K562 (cell line): ENCODE measurements at regions not wholly inside any gene's neighbourhood (a gene's known extent, or its start where the extent isn't known, plus 50 kb on each side); places are given as distances from the start of the nearest gene placed in this dataset. TPM values are rescaled to one million over a fixed set of nuclear protein-coding genes. Genes with fewer than 3 reads are reported as not detected.
"Not testable (repeated sequence)": the region's sequence is repeated elsewhere in the genome, so short reads cannot be mapped to it uniquely, and the experiment has no call there.

ENCODE experiments used
- ATAC-seq: fragments of 200-7000 bp; cut with Tn5 transposase; 3 replicates; pipeline ENCODE4 v1.9.1; 2020; ENCODE audit warnings: moderate library complexity
- BruUV-seq: library from RNA; stranded (reverse); fragments of 400-500 nt; replicated peaks from 2 replicates; lab custom pipeline; 2021; lab: Mats Ljungman, UMichigan
- CTCF ChIA-PET: fragments of 300-600 bp; formaldehyde crosslinking; extraction: SDS; loops from one replicate; lab custom pipeline; 2021; ENCODE audit warnings: low intra/inter-chr PET ratio; lab: Yijun Ruan, JAX
- POLR2A ChIA-PET: fragments of 300-600, 350-650 bp; sonication (Branson Sonifier 250); formaldehyde crosslinking; extraction: SDS; loops from one replicate; lab custom pipeline; 2021; ENCODE audit warnings: antibody characterized with exemption, inconsistent platforms; lab: Yijun Ruan, JAX
- DNase-seq, 4 experiments: peaks; one replicate each; pipeline versions ENCODE4 v3.0.0 to v3.0.0-alpha.2; 2011 to 2018; ENCODE audit warnings: low spot score in 3 of 4, mixed read lengths in 3 of 4; ENCODE audit errors: extremely low read depth in 1 of 4
- FAIRE-seq: peaks from 2 replicates; lab custom pipeline; 2011; peaks lifted over from hg19 to GRCh38; lab: Jason Lieb, UNC
- H2AFZ ChIP-seq: 2 replicates; pipeline ENCODE4 v1.6.0; 2011; ENCODE audit warnings: low read depth, low read length, control low read depth, inconsistent platforms
- H3K27ac ChIP-seq: fragments of 200-600 bp; 3 replicates; pipeline ENCODE4 v1.8.0; 2011; ENCODE audit warnings: low read depth, mild to moderate bottlenecking, control low read depth, inconsistent platforms, low read length, moderate library complexity, mixed read lengths; ENCODE audit errors: extremely low read depth
- H3K27me3 ChIP-seq, 2 experiments: fragments of 300-600 bp in 1 of 2; 2 replicates in 1 of 2; 3 replicates in 1 of 2; pipeline versions ENCODE4 v1.6.0 to v1.8.0; 2011; ENCODE audit warnings: inconsistent platforms in 2 of 2, low read length in 2 of 2, mild to moderate bottlenecking in 1 of 2, mixed read lengths in 1 of 2, moderate library complexity in 1 of 2; ENCODE audit not compliant: control insufficient read depth in 2 of 2, insufficient read depth in 2 of 2
- H3K36me3 ChIP-seq: fragments of 300-600 bp; 3 replicates; pipeline ENCODE4 v1.8.0; 2011; ENCODE audit warnings: mild to moderate bottlenecking, low read length, inconsistent platforms; ENCODE audit not compliant: control insufficient read depth, insufficient read depth
- H3K4me1 ChIP-seq, 2 experiments: fragments of 200-600 bp in 1 of 2; replicated peaks in 1 of 2; 2 replicates in 1 of 2; 3 replicates in 1 of 2; pipeline versions ENCODE4 v1.5.1 to v1.8.0; 2011; ENCODE audit warnings: inconsistent platforms in 2 of 2, low read length in 2 of 2, mild to moderate bottlenecking in 1 of 2, mixed read lengths in 1 of 2, moderate library complexity in 1 of 2; ENCODE audit not compliant: control insufficient read depth in 2 of 2, insufficient read depth in 2 of 2
- H3K4me2 ChIP-seq: 2 replicates; pipeline ENCODE4 v1.6.1; 2011; ENCODE audit warnings: low read length, control low read depth, inconsistent platforms, mixed read lengths; ENCODE audit not compliant: insufficient read depth
- H3K4me3 ChIP-seq: fragments of 200-600 bp; sonication (generic), shearing (Covaris generic); 2 replicates; pipeline ENCODE4 v1.5.1; 2016; ENCODE audit warnings: control low read depth, inconsistent platforms
- H3K79me2 ChIP-seq: fragments of 200-600 bp; 3 replicates; pipeline ENCODE4 v1.8.0; 2011; ENCODE audit warnings: low read length, inconsistent platforms; ENCODE audit not compliant: control insufficient read depth, insufficient read depth
- H3K9ac ChIP-seq, 2 experiments: 2 replicates each; pipeline versions ENCODE4 v1.6.0 to v1.6.1; 2011; ENCODE audit warnings: low read depth in 2 of 2, low read length in 2 of 2, control low read depth in 1 of 2, inconsistent platforms in 1 of 2, mild to moderate bottlenecking in 1 of 2, mixed read lengths in 1 of 2; ENCODE audit not compliant: insufficient read depth in 1 of 2
- H3K9me1 ChIP-seq: one replicate; pipeline ENCODE4 v1.6.0; 2011; ENCODE audit warnings: inconsistent platforms, mild to moderate bottlenecking, low read length, moderate library complexity; ENCODE audit not compliant: control insufficient read depth, insufficient read depth
- H3K9me3 ChIP-seq: replicated peaks from 2 replicates; pipeline ENCODE4 v1.5.1; 2011; ENCODE audit warnings: low read depth, low read length, inconsistent platforms; ENCODE audit not compliant: control insufficient read depth, insufficient read depth
- H4K20me1 ChIP-seq: replicated peaks from 2 replicates; pipeline ENCODE4 v1.6.1; 2011; ENCODE audit warnings: low read length, inconsistent platforms, mixed read lengths; ENCODE audit not compliant: control insufficient read depth, insufficient read depth
- WGBS: fragments of 100-300 bp; shearing (Covaris generic); methylation state at CpG from one replicate; pipeline ENCODE4 v1.1.6; 2016; ENCODE audit warnings: low coverage, mixed read lengths; ENCODE audit not compliant: insufficient coverage; ENCODE audit errors: missing lambda C conversion rate; 5-methylcytosine and 5-hydroxymethylcytosine counted together
- in situ Hi-C: fragments of 300-500 bp; cut with MboI; formaldehyde crosslinking; loops from 4 replicates; pipeline ENCODE4 v1.15.0; 2018; ENCODE audit warnings: inconsistent platforms, mixed read lengths
- intact Hi-C: fragments of 100-400 bp; cut with micrococcal nuclease; formaldehyde crosslinking; loops from 2 replicates; pipeline ENCODE4 v1.14.2; 2022
- microRNA-seq: library from miRNA; unstranded; fragments of <30 nt; microRNA quantifications from one replicate; pipeline ENCODE4, GENCODE V29; 2018; ENCODE audit warnings: borderline microRNAs expressed
- small RNA-seq: library from RNA; depleted of rRNA; stranded (forward); fragments of <200 nt; gene quantifications from one replicate; pipeline ENCODE3, GENCODE V24; 2014

DNA sequence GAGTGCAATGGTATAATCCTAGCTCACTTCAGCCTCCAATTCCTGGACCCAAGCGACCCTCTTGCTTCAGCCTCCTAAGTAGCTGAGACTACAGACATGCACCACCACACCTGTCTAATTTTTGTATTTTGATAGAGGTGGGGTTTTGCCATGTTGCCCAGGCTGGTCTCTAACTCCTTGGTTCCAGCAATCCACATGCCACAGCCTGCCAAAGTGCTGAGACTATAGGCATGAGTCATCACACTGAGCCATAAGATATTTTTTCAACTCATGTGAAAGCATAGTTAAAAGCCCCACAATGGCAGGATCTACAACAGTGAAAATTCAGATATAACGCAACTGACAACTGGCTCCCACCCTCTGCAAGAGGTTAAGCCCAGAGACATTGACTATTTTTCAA is 161.8 kb upstream of the POTED start:
- ATAC-seq, H3K27me3 ChIP-seq, POLR2A ChIA-PET, H3K4me1 ChIP-seq, H3K27ac ChIP-seq, H3K4me2 ChIP-seq, DNase-seq, H2AFZ ChIP-seq, BruUV-seq, intact Hi-C loops, H3K9me1 ChIP-seq, H3K79me2 ChIP-seq, H3K4me3 ChIP-seq, FAIRE-seq, H4K20me1 ChIP-seq, H3K9me3 ChIP-seq, H3K9ac ChIP-seq, H3K36me3 ChIP-seq, CTCF ChIA-PET, in situ Hi-C loops: not testable (repeated sequence)
- WGBS = 4% methylated on average over 2 of the region's 2 CpGs

DNA sequence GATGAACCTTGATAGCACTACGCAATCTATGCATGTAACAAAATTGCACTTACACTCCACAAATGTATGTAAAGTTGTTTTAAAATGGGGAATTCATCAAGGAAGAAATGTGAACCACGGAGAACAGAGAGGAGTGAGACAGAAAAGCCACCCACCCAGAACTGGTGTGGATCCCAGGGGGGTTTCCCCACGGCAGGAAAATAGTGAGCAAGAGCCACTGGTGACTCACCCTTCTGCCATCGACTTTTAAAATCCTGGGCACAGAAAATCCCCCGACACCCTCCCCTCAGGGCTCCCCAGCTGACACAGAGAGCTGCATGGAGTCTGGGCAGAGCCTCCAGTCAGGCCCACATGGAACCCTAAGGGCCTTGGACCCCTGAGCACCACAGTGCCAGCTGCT is 146.0 kb upstream of the POTED start:
- H3K9ac ChIP-seq, intact Hi-C loops, FAIRE-seq, H3K9me1 ChIP-seq, CTCF ChIA-PET, H3K9me3 ChIP-seq, H3K27me3 ChIP-seq, BruUV-seq, H2AFZ ChIP-seq, H3K79me2 ChIP-seq, H3K4me2 ChIP-seq, in situ Hi-C loops, H3K4me3 ChIP-seq, H3K36me3 ChIP-seq, H3K4me1 ChIP-seq, POLR2A ChIA-PET, H4K20me1 ChIP-seq, H3K27ac ChIP-seq, DNase-seq, ATAC-seq: not testable (repeated sequence)
- WGBS = 2% methylated on average over 5 of the region's 5 CpGs

Small RNA genes in the stretch of these regions (microRNA-seq; reads per million reads assigned to microRNA genes)
- not detected for gene MIR3156-3

Small RNA genes in the stretch of these regions (small RNA-seq; reads per million reads assigned to genes)
- gene MIR3156-3 = not detected
